K562 (cell line): ENCODE measurements at regions not wholly inside any gene's neighbourhood (a gene's known extent, or its start where the extent isn't known, plus 50 kb on each side); places are given as distances from the start of the nearest gene placed in this dataset.

ENCODE experiments used
- ARHGAP35 ChIP-seq: fragments of 450-650 bp; IDR thresholded peaks from 2 replicates; pipeline ENCODE4 v1.6.1; 2018; ENCODE audit not compliant: partially characterized antibody
- DNMT1 ChIP-seq: fragments of 450-650 bp; IDR thresholded peaks from 2 replicates; pipeline ENCODE4 v1.6.1; 2016; ENCODE audit warnings: antibody characterized with exemption, mild to moderate bottlenecking
- EZH2 ChIP-seq: IDR thresholded peaks from 2 replicates; pipeline ENCODE4 v1.6.1; 2012; ENCODE audit warnings: low read depth, mild to moderate bottlenecking, inconsistent platforms, low read length, borderline replicate concordance
- NFE2 ChIP-seq: IDR thresholded peaks from 2 replicates; pipeline ENCODE4 v1.6.1; 2014; ENCODE audit warnings: antibody characterized with exemption, low read depth
- SIN3A ChIP-seq, 2 experiments: fragments of 150-350 bp in 1 of 2; IDR thresholded peaks; 2 replicates each; pipeline ENCODE4 v1.6.1; 2011 to 2016; ENCODE audit warnings: borderline replicate concordance in 2 of 2, low read depth in 2 of 2, low read length in 2 of 2, mild to moderate bottlenecking in 2 of 2, moderate library complexity in 2 of 2; ENCODE audit not compliant: control insufficient read depth in 1 of 2
- SNRNP70 ChIP-seq: fragments of 200-400 bp; formaldehyde crosslinking; optimal IDR thresholded peaks from 2 replicates; pipeline ENCODE3; 2017; ENCODE audit warnings: low read depth, low read length
- SP2 ChIP-seq: IDR thresholded peaks from 2 replicates; pipeline ENCODE4 v1.6.1; 2011; ENCODE audit warnings: mild to moderate bottlenecking, low read depth, low read length, moderate library complexity; ENCODE audit not compliant: poor library complexity, severe bottlenecking; ENCODE audit errors: extremely low read depth
- ZNF140 ChIP-seq: fragments of 250-450 bp; sonication (Bioruptor Pico); IDR thresholded peaks from 2 replicates; pipeline ENCODE4 v1.8.0; 2021; ENCODE audit warnings: moderate library complexity, mild to moderate bottlenecking, inconsistent platforms
- TF ChIP-seq, protein P1 (sequence below), 3 experiments: IDR thresholded peaks in 2 of 3; conservative IDR thresholded peaks in 1 of 3; 2 replicates each; pipeline ENCODE4 v1.5.1; 2011 to 2012; ENCODE audit warnings: low read length in 3 of 3, mild to moderate bottlenecking in 3 of 3, control low read depth in 2 of 3, improper control_type of control experiment in 1 of 3, inconsistent platforms in 1 of 3, low read depth in 1 of 3, mixed read lengths in 1 of 3, moderate library complexity in 1 of 3; ENCODE audit not compliant: insufficient read depth in 2 of 3
- TF ChIP-seq, protein P2 (sequence below): sonication (generic); formaldehyde crosslinking; IDR thresholded peaks from 2 replicates; pipeline ENCODE4 v1.8.0; 2022; ENCODE audit warnings: mild to moderate bottlenecking, low read depth, missing genetic modification reagents
- TF ChIP-seq, protein P3 (sequence below): sonication (generic); formaldehyde crosslinking; IDR thresholded peaks from 2 replicates; pipeline ENCODE4 v1.8.0; 2022; ENCODE audit warnings: mild to moderate bottlenecking, missing genetic modification reagents, borderline replicate concordance

GRCh38 chr19:29292153-29292552 lies 79.2 kb upstream of the UQCRFS1 start:
- TF ChIP-seq ARHGAP35 (no peak), EZH2 (no peak), ZNF140 (CRISPR knock-in tag) (no peak), SNRNP70 (no peak), DNMT1 (no peak), SP2 (no peak), SIN3A (IDR thresholded peaks at IDR 0.05; ENCODE audit: borderline replicate concordance in 2 of 2, control insufficient read depth in 1 of 2, low read depth in 2 of 2, low read length in 2 of 2) (no peak), NFE2 (no peak)
- TF ChIP-seq, protein P1, sequence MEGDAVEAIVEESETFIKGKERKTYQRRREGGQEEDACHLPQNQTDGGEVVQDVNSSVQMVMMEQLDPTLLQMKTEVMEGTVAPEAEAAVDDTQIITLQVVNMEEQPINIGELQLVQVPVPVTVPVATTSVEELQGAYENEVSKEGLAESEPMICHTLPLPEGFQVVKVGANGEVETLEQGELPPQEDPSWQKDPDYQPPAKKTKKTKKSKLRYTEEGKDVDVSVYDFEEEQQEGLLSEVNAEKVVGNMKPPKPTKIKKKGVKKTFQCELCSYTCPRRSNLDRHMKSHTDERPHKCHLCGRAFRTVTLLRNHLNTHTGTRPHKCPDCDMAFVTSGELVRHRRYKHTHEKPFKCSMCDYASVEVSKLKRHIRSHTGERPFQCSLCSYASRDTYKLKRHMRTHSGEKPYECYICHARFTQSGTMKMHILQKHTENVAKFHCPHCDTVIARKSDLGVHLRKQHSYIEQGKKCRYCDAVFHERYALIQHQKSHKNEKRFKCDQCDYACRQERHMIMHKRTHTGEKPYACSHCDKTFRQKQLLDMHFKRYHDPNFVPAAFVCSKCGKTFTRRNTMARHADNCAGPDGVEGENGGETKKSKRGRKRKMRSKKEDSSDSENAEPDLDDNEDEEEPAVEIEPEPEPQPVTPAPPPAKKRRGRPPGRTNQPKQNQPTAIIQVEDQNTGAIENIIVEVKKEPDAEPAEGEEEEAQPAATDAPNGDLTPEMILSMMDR (IDR thresholded peaks at IDR 0.05 in 2 of 3, conservative IDR thresholded peaks at IDR 0.05 in 1 of 3; ENCODE audit: insufficient read depth in 2 of 3, low read depth in 1 of 3, low read length in 3 of 3) = no peak
- TF ChIP-seq, protein P2, sequence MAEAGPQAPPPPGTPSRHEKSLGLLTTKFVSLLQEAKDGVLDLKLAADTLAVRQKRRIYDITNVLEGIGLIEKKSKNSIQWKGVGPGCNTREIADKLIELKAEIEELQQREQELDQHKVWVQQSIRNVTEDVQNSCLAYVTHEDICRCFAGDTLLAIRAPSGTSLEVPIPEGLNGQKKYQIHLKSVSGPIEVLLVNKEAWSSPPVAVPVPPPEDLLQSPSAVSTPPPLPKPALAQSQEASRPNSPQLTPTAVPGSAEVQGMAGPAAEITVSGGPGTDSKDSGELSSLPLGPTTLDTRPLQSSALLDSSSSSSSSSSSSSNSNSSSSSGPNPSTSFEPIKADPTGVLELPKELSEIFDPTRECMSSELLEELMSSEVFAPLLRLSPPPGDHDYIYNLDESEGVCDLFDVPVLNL (CRISPR knock-in tag) = no peak
- TF ChIP-seq, protein P3, sequence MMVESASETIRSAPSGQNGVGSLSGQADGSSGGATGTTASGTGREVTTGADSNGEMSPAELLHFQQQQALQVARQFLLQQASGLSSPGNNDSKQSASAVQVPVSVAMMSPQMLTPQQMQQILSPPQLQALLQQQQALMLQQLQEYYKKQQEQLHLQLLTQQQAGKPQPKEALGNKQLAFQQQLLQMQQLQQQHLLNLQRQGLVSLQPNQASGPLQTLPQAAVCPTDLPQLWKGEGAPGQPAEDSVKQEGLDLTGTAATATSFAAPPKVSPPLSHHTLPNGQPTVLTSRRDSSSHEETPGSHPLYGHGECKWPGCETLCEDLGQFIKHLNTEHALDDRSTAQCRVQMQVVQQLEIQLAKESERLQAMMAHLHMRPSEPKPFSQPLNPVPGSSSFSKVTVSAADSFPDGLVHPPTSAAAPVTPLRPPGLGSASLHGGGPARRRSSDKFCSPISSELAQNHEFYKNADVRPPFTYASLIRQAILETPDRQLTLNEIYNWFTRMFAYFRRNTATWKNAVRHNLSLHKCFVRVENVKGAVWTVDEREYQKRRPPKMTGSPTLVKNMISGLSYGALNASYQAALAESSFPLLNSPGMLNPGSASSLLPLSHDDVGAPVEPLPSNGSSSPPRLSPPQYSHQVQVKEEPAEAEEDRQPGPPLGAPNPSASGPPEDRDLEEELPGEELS (CRISPR knock-in tag) = no peak
